ENCODE measurements at regions not wholly inside any gene's neighbourhood (a gene's known extent, or its start where the extent isn't known, plus 50 kb on each side); places are given as distances from the start of the nearest gene placed in this dataset.
A peak's percentile ranks its signal among the peaks of the same experiment; 100 is the strongest.

GRCh38 chr4:8696369-8697127, 104.0 kb downstream of the CPZ start:
- no peak for DNase-seq

- no peak for DNase-seq
Measured at GRCh38 chr4:8695237-8696219, 103.0 kb downstream of the CPZ start.

GRCh38 chr4:8694651-8695151, 102.1 kb downstream of the CPZ start:
- DNase-seq, result no peak

GRCh38 chr4:8694226-8694625, 101.7 kb downstream of the CPZ start:
- no peak for DNase-seq

GRCh38 chr4:8691151-8691775, 98.7 kb downstream of the CPZ start:
- DNase-seq, result no peak

- DNase-seq, result no peak
Measured at GRCh38 chr4:8690216-8691150, 97.9 kb downstream of the CPZ start.

GRCh38 chr4:8689741-8690140, 97.2 kb downstream of the CPZ start:
- DNase-seq, result no peak

GRCh38 chr4:8688908-8689445, 96.4 kb downstream of the CPZ start:
- no peak for DNase-seq

GRCh38 chr4:8688041-8688907, 95.7 kb downstream of the CPZ start:
- peak; percentile 17 to 22 for DNase-seq

- DNase-seq, result no peak
Measured at GRCh38 chr4:8687083-8687482, 94.5 kb downstream of the CPZ start.

GRCh38 chr4:8685831-8686230, 93.3 kb downstream of the CPZ start:
- DNase-seq, result no peak

- no peak for DNase-seq
Measured at GRCh38 chr4:8683462-8683861, 90.9 kb downstream of the CPZ start.

- DNase-seq, result no peak
Measured at GRCh38 chr4:8682725-8683124, 90.2 kb downstream of the CPZ start.

- no peak for DNase-seq
Measured at GRCh38 chr4:8682296-8682695, 89.7 kb downstream of the CPZ start.

GRCh38 chr4:8681391-8681790, 88.8 kb downstream of the CPZ start:
- no peak for DNase-seq

- DNase-seq, result no peak
Measured at GRCh38 chr4:8679032-8679431, 86.5 kb downstream of the CPZ start.

GRCh38 chr4:8676676-8677075, 84.1 kb downstream of the CPZ start:
- no peak for DNase-seq

GRCh38 chr4:8675906-8676305, 83.3 kb downstream of the CPZ start:
- no peak for DNase-seq

GRCh38 chr4:8675383-8675782, 82.8 kb downstream of the CPZ start:
- DNase-seq, result no peak

- DNase-seq, result no peak
Measured at GRCh38 chr4:8674311-8674885, 81.8 kb downstream of the CPZ start.

All from activated CD4-positive, alpha-beta T cell treated with anti-CD3 and anti-CD28 coated beads, Interleukin-2, amount 50 U/mL, for 48 hours (primary cell).